RWPE2 (cell line): ENCODE measurements at regions not wholly inside any gene's neighbourhood (a gene's known extent, or its start where the extent isn't known, plus 50 kb on each side); places are given as distances from the start of the nearest gene placed in this dataset.
A peak's percentile ranks its signal among the peaks of the same experiment; 100 is the strongest.

Source experiments
- ATAC-seq: fragments of 200-7000 bp; cut with Tn5 transposase; 3 replicates; pipeline ENCODE4 v1.9.1; 2021; ENCODE audit warnings: low read depth
- DNase-seq: peaks from one replicate; pipeline ENCODE4 v3.0.0-alpha.2; 2020; ENCODE audit warnings: low spot score
- H3K27ac ChIP-seq: fragments of 450-650 bp; 2 replicates; pipeline ENCODE4 v1.5.1; 2017; ENCODE audit warnings: mild to moderate bottlenecking; ENCODE audit not compliant: poor library complexity, severe bottlenecking
- H3K27me3 ChIP-seq: fragments of 250-450 bp; sonication (Bioruptor Pico); 2 replicates; pipeline ENCODE4 v1.5.1; 2021; ENCODE audit warnings: mild to moderate bottlenecking, moderate library complexity; ENCODE audit not compliant: insufficient read depth, poor library complexity, severe bottlenecking
- H3K36me3 ChIP-seq: fragments of 250-450 bp; sonication (Bioruptor Pico); 2 replicates; pipeline ENCODE4 v1.5.1; 2020; ENCODE audit warnings: low read depth, mild to moderate bottlenecking, moderate library complexity
- H3K4me1 ChIP-seq: fragments of 250-450 bp; sonication (Bioruptor Pico); 2 replicates; pipeline ENCODE4 v1.5.1; 2021; ENCODE audit warnings: mild to moderate bottlenecking, moderate library complexity; ENCODE audit not compliant: insufficient read depth, poor library complexity, severe bottlenecking
- H3K4me3 ChIP-seq: fragments of 250-450 bp; sonication (Bioruptor Pico); 2 replicates; pipeline ENCODE4 v1.5.1; 2021; ENCODE audit warnings: mild to moderate bottlenecking, moderate library complexity; ENCODE audit not compliant: severe bottlenecking
- H3K9me3 ChIP-seq: fragments of 250-450 bp; sonication (Bioruptor Pico); 2 replicates; pipeline ENCODE4 v1.5.1; 2021; ENCODE audit warnings: mild to moderate bottlenecking, moderate library complexity; ENCODE audit not compliant: severe bottlenecking
- TF ChIP-seq, protein P1 (sequence below): fragments of 450-650 bp; IDR thresholded peaks from one replicate; pipeline ENCODE4 v1.5.1; 2017; ENCODE audit warnings: mild to moderate bottlenecking, moderate library complexity; ENCODE audit not compliant: poor library complexity, severe bottlenecking

DNA sequence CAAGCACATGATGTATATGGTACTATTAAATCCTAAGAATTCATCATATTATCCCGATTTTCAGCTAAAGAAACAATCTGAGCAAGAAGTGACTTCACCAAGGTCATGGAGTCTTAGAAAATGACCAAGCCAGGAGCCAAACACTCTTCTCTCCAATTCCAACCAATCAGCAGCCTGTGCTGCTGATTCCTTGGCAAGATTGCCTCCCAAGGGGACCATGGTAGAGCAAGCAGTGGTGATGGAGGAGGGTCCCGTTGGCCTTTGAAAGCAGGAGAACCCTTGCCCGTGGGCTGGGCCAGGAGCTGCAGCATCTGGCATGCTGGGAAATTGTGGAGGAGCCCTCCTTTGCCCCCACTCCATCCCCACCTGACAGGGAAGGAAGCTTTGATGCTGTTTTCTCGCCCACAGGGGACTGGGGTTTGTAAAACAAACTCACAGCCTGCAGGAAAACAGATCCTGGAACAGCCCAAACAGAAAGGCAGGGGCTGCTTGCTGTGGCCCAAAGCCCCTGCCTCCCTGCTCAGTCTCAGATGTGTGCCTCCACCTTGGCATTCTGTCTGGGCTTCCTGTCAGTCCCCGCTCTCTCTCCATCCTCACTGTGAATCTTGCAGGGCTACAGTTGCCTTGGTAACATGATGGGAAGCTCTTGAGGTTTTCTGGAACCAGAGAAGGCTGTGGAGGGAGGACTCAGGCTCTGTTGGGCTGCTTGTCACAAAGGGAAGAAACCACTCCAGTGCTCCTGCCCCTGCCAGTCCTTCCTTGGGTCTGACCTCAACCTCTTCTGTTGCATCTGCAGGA is 70.8 kb upstream of the HSPA9 start:
- H3K9me3 ChIP-seq, result no peaks in the 10 kb centered on the region
- no peaks in the 10 kb centered on the region for H3K27me3 ChIP-seq
- H3K36me3 ChIP-seq, result no peaks in the 10 kb centered on the region
- H3K27ac ChIP-seq, result no peak overlapping the region
- TF ChIP-seq, protein P1, sequence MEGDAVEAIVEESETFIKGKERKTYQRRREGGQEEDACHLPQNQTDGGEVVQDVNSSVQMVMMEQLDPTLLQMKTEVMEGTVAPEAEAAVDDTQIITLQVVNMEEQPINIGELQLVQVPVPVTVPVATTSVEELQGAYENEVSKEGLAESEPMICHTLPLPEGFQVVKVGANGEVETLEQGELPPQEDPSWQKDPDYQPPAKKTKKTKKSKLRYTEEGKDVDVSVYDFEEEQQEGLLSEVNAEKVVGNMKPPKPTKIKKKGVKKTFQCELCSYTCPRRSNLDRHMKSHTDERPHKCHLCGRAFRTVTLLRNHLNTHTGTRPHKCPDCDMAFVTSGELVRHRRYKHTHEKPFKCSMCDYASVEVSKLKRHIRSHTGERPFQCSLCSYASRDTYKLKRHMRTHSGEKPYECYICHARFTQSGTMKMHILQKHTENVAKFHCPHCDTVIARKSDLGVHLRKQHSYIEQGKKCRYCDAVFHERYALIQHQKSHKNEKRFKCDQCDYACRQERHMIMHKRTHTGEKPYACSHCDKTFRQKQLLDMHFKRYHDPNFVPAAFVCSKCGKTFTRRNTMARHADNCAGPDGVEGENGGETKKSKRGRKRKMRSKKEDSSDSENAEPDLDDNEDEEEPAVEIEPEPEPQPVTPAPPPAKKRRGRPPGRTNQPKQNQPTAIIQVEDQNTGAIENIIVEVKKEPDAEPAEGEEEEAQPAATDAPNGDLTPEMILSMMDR, result no peak
- H3K4me1 ChIP-seq, result no peaks in the 10 kb centered on the region
- ATAC-seq, result no peak
- H3K4me3 ChIP-seq, result no peak overlapping the region
- DNase-seq, result peak; percentile 34

DNA sequence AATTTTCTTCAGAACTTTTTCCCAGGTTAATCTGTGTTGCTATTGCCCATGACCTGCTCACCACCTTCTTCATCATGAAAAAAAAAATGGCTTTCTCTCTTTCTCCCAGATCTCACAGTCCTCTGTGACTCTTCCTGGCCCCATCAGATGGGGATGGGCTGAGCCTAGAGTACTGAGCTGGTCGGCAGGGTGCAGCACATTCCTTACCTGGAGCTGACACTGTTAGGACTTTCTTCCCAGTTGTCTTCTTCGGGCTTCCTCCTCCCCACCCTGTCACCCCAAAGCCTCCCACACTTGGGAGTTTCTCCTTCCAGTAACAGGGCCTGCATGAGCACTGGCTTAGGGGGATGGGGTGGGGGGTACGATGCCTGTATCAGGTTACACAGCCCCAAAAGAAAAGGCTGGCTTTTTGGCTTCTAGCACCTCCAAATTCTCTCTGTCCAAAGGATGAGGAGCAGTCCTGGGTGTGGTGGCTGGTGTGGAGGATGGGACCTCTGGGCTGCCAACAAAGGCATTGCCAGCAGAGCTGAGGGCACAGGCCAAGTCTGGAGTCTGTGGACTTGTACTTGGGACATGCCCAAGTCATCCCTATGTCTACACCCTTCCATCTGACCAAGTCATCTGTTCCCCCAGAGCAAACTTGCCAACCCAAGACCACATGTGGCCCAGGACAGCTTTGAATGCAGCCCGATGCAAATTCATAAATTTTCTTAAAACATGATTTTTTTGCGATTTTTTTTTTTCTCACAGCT is 68.0 kb upstream of the HSPA9 start:
- Histone ChIP-seq H3K36me3 (no peaks in the 10 kb centered on the region), H3K4me1 (no peaks in the 10 kb centered on the region), H3K4me3 (no peak overlapping the region), H3K27me3 (no peaks in the 10 kb centered on the region), H3K27ac (no peak overlapping the region), H3K9me3 (no peaks in the 10 kb centered on the region)
- ATAC-seq (peak; percentile 46; the same call in 2 of the 3 replicates), DNase-seq (no peak)
- TF ChIP-seq, protein P1, result no peak

DNA sequence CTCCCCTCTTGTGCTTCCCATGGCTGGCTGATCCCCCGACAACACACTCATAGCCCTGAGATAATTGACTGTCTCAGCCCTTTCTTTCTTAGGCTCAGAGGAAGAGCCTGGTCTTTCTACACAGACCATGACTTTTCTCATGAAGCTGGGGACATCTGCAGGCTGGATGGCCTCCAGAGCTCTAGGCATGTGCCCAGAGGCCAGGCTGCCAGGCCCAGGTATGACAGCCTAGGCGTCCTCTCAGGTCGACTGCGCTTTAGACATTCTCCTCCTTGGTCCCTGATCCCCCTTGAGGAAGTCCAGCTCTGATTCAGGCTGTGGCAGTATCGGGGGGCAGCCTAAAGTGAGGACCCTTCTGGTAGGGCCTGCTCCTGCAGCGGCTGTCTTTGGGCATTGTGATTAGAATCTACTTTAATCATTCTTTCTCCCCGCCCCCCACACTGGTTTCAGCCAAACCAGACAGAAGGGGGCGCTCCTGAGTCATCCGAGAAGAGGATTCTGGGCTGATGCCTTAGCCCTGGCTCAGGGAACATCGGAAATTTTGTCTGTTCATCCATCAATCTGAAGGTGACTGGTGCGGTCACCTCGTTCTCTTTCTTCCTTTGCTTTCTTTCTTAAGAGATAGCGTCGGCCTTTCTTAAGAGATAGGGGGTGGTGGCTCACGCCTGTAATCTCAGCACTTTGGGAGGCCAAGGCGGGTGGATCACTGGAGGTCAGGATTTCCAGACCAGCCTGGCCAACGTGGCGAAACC is 66.5 kb upstream of the HSPA9 start:
- no peak for DNase-seq
- TF ChIP-seq, protein P1, result peak; percentile 85

DNA sequence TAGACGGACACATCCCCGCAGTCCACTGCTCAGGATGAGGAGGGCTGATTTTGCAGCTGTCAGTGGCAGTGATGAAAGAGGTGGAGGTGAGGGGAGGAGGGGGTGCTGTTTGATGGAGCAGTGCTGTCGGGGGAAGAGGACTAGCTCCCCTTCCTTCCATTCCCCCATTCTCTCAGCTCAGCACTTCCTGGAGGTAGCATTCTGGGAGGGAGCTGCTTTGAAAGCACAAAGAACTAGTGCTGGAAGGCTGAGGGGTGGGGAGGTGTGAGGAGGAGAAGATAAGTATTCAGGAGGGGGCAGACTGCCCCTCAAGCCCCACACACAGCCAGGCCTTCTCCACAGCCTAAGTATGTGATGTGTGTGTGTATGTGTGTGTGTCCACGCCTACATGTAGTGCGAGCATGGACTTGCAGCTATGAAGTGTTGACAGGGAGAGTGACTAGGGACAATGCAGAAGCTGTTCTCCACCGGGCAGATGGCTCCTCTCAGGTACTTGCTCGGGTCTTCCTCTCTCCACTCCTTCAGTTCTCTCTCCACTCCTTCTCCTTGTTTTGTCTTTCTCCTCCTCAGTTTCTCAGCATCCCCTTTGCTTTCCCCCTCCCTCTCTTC is 65.5 kb upstream of the HSPA9 start:
- ATAC-seq (no peak), DNase-seq (no peak)
- Histone ChIP-seq H3K36me3 (no peaks in the 10 kb centered on the region), H3K9me3 (no peaks in the 10 kb centered on the region), H3K4me1 (no peaks in the 10 kb centered on the region), H3K27me3 (no peaks in the 10 kb centered on the region), H3K4me3 (no peak overlapping the region), H3K27ac (no peak overlapping the region)
- TF ChIP-seq, protein P1, result no peak

More for the DNA sequence above, 66.5 kb upstream of the HSPA9 start:
- Histone ChIP-seq H3K36me3 (no peaks in the 10 kb centered on the region), H3K27ac (no peak overlapping the region), H3K4me3 (no peak overlapping the region), H3K9me3 (no peaks in the 10 kb centered on the region), H3K27me3 (no peaks in the 10 kb centered on the region), H3K4me1 (no peaks in the 10 kb centered on the region)
- peak; percentile 62 for ATAC-seq
